ENCODE measurements at regions not wholly inside any gene's neighbourhood (a gene's known extent, or its start where the extent isn't known, plus 50 kb on each side); places are given as distances from the start of the nearest gene placed in this dataset.

GRCh38 chr5:56286015-56286884 is 53.1 kb upstream of the ANKRD55 start:
- TF ChIP-seq HDAC6 (IDR thresholded peaks at IDR 0.05; ENCODE audit: low read depth, low read length) (no peak), ZBTB7A (CRISPR knock-in tag; IDR thresholded peaks at IDR 0.05) (no peak), CTCF (CRISPR knock-in tag; IDR thresholded peaks at IDR 0.05) (no peak), RNF2 (conservative IDR thresholded peaks at IDR 0.05; ENCODE audit: low read depth) (no peak), ZNF547 (CRISPR knock-in tag; IDR thresholded peaks at IDR 0.05) (no peak), NFE2 (CRISPR knock-in tag; IDR thresholded peaks at IDR 0.05) (no peak), KDM4B (CRISPR knock-in tag; IDR thresholded peaks at IDR 0.05) (no peak), KDM5B (CRISPR knock-in tag; IDR thresholded peaks at IDR 0.05; ENCODE audit: borderline replicate concordance) (no peak), MEF2D (CRISPR knock-in tag; IDR thresholded peaks at IDR 0.05) (no peak), MZF1 (CRISPR knock-in tag; IDR thresholded peaks at IDR 0.05; ENCODE audit: borderline replicate concordance) (no peak)
- TF ChIP-seq, protein P1, sequence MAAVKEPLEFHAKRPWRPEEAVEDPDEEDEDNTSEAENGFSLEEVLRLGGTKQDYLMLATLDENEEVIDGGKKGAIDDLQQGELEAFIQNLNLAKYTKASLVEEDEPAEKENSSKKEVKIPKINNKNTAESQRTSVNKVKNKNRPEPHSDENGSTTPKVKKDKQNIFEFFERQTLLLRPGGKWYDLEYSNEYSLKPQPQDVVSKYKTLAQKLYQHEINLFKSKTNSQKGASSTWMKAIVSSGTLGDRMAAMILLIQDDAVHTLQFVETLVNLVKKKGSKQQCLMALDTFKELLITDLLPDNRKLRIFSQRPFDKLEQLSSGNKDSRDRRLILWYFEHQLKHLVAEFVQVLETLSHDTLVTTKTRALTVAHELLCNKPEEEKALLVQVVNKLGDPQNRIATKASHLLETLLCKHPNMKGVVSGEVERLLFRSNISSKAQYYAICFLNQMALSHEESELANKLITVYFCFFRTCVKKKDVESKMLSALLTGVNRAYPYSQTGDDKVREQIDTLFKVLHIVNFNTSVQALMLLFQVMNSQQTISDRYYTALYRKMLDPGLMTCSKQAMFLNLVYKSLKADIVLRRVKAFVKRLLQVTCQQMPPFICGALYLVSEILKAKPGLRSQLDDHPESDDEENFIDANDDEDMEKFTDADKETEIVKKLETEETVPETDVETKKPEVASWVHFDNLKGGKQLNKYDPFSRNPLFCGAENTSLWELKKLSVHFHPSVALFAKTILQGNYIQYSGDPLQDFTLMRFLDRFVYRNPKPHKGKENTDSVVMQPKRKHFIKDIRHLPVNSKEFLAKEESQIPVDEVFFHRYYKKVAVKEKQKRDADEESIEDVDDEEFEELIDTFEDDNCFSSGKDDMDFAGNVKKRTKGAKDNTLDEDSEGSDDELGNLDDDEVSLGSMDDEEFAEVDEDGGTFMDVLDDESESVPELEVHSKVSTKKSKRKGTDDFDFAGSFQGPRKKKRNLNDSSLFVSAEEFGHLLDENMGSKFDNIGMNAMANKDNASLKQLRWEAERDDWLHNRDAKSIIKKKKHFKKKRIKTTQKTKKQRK (IDR thresholded peaks at IDR 0.05; ENCODE audit: low read length) = no peak
- TF ChIP-seq, protein P2, sequence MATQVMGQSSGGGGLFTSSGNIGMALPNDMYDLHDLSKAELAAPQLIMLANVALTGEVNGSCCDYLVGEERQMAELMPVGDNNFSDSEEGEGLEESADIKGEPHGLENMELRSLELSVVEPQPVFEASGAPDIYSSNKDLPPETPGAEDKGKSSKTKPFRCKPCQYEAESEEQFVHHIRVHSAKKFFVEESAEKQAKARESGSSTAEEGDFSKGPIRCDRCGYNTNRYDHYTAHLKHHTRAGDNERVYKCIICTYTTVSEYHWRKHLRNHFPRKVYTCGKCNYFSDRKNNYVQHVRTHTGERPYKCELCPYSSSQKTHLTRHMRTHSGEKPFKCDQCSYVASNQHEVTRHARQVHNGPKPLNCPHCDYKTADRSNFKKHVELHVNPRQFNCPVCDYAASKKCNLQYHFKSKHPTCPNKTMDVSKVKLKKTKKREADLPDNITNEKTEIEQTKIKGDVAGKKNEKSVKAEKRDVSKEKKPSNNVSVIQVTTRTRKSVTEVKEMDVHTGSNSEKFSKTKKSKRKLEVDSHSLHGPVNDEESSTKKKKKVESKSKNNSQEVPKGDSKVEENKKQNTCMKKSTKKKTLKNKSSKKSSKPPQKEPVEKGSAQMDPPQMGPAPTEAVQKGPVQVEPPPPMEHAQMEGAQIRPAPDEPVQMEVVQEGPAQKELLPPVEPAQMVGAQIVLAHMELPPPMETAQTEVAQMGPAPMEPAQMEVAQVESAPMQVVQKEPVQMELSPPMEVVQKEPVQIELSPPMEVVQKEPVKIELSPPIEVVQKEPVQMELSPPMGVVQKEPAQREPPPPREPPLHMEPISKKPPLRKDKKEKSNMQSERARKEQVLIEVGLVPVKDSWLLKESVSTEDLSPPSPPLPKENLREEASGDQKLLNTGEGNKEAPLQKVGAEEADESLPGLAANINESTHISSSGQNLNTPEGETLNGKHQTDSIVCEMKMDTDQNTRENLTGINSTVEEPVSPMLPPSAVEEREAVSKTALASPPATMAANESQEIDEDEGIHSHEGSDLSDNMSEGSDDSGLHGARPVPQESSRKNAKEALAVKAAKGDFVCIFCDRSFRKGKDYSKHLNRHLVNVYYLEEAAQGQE (IDR thresholded peaks at IDR 0.05; ENCODE audit: borderline replicate concordance in 1 of 2, low read depth in 1 of 2, low read length in 2 of 2) = no peak

Data from HepG2 (cell line).